ENCODE measurements at regions not wholly inside any gene's neighbourhood (a gene's known extent, or its start where the extent isn't known, plus 50 kb on each side); places are given as distances from the start of the nearest gene placed in this dataset.

- no peaks in the 10 kb centered on the region for H3K9me3 ChIP-seq (ENCODE audit: low read length)
- no peaks in the 10 kb centered on the region for H3K79me2 ChIP-seq (replicated peaks; ENCODE audit: insufficient read depth, low read length)
- no peak overlapping the region for H3K4me3 ChIP-seq (ENCODE audit: low read length)
- H3K27me3 ChIP-seq (ENCODE audit: insufficient read depth, low read depth, low read length): no peaks in the 10 kb centered on the region
- H3K9me2 ChIP-seq (ENCODE audit: insufficient read depth, low read length): no peaks in the 10 kb centered on the region
- H4K20me1 ChIP-seq (ENCODE audit: insufficient read depth): no peaks in the 10 kb centered on the region
- H3K4me2 ChIP-seq (ENCODE audit: low read length): no peak overlapping the region
- TF ChIP-seq, protein P1, sequence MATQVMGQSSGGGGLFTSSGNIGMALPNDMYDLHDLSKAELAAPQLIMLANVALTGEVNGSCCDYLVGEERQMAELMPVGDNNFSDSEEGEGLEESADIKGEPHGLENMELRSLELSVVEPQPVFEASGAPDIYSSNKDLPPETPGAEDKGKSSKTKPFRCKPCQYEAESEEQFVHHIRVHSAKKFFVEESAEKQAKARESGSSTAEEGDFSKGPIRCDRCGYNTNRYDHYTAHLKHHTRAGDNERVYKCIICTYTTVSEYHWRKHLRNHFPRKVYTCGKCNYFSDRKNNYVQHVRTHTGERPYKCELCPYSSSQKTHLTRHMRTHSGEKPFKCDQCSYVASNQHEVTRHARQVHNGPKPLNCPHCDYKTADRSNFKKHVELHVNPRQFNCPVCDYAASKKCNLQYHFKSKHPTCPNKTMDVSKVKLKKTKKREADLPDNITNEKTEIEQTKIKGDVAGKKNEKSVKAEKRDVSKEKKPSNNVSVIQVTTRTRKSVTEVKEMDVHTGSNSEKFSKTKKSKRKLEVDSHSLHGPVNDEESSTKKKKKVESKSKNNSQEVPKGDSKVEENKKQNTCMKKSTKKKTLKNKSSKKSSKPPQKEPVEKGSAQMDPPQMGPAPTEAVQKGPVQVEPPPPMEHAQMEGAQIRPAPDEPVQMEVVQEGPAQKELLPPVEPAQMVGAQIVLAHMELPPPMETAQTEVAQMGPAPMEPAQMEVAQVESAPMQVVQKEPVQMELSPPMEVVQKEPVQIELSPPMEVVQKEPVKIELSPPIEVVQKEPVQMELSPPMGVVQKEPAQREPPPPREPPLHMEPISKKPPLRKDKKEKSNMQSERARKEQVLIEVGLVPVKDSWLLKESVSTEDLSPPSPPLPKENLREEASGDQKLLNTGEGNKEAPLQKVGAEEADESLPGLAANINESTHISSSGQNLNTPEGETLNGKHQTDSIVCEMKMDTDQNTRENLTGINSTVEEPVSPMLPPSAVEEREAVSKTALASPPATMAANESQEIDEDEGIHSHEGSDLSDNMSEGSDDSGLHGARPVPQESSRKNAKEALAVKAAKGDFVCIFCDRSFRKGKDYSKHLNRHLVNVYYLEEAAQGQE (IDR thresholded peaks at IDR 0.05; ENCODE audit: borderline replicate concordance): no peak
- TF ChIP-seq TAF1 (IDR thresholded peaks at IDR 0.05; ENCODE audit: low read depth) (no peak), MXI1 (conservative IDR thresholded peaks at IDR 0.05; ENCODE audit: poor library complexity, severe bottlenecking) (no peak), EP300 (conservative IDR thresholded peaks at IDR 0.05; ENCODE audit: poor library complexity, severe bottlenecking) (no peak), EZH2 (IDR thresholded peaks at IDR 0.05; ENCODE audit: borderline replicate concordance, insufficient read depth, low read length, poor library complexity, severe bottlenecking) (no peak), POLR2AphosphoS5 (IDR thresholded peaks at IDR 0.05) (no peak), SMC3 (conservative IDR thresholded peaks at IDR 0.05; ENCODE audit: poor library complexity) (no peak), RAD21 (conservative IDR thresholded peaks at IDR 0.05) (no peak)
- TF ChIP-seq, protein P2, sequence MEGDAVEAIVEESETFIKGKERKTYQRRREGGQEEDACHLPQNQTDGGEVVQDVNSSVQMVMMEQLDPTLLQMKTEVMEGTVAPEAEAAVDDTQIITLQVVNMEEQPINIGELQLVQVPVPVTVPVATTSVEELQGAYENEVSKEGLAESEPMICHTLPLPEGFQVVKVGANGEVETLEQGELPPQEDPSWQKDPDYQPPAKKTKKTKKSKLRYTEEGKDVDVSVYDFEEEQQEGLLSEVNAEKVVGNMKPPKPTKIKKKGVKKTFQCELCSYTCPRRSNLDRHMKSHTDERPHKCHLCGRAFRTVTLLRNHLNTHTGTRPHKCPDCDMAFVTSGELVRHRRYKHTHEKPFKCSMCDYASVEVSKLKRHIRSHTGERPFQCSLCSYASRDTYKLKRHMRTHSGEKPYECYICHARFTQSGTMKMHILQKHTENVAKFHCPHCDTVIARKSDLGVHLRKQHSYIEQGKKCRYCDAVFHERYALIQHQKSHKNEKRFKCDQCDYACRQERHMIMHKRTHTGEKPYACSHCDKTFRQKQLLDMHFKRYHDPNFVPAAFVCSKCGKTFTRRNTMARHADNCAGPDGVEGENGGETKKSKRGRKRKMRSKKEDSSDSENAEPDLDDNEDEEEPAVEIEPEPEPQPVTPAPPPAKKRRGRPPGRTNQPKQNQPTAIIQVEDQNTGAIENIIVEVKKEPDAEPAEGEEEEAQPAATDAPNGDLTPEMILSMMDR (IDR thresholded peaks at IDR 0.05; ENCODE audit: poor library complexity, severe bottlenecking): no peak
- H3K27ac ChIP-seq (ENCODE audit: low read length): no peak overlapping the region
- H2AFZ ChIP-seq (ENCODE audit: low read depth, low read length): no peak overlapping the region
- H3K9ac ChIP-seq (ENCODE audit: low read length): no peak overlapping the region
- no peaks in the 10 kb centered on the region for H3F3A ChIP-seq (ENCODE audit: insufficient read depth, low read length, poor library complexity, severe bottlenecking)
- H3K36me3 ChIP-seq (ENCODE audit: insufficient read depth, low read length): no peaks in the 10 kb centered on the region
Measured at GRCh38 chr2:67917332-67918054, 145.3 kb downstream of the C1D start.

DNA sequence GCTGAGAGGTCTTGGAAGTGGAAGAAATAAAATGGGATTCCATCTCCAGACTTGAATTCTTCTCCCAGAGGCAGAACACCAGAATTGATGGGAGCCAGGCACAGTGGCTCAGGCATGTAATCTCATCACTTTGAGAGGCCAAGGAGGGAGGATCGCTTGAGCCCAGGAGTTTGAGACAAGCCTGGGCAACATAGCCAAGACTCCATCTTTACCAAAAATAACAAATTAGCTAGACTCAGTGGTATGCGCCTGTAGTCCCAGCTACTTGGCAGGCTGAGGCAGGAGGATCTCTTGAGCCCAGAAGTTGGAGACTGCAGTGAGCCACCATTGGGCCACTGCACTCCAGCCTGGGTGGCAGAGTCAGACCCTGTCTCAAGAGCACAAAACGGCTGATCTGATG is 144.3 kb downstream of the C1D start:
- Histone ChIP-seq H3K79me2 (replicated peaks; ENCODE audit: insufficient read depth, low read length) (no peaks in the 10 kb centered on the region), H3K4me2 (ENCODE audit: low read length) (no peak overlapping the region), H2AFZ (ENCODE audit: low read depth, low read length) (no peak overlapping the region), H3F3A (ENCODE audit: insufficient read depth, low read length, poor library complexity, severe bottlenecking) (no peaks in the 10 kb centered on the region), H3K4me3 (ENCODE audit: low read length) (no peak overlapping the region), H3K27me3 (ENCODE audit: insufficient read depth, low read depth, low read length) (no peaks in the 10 kb centered on the region), H3K36me3 (ENCODE audit: insufficient read depth, low read length) (no peaks in the 10 kb centered on the region), H3K9me2 (ENCODE audit: insufficient read depth, low read length) (no peaks in the 10 kb centered on the region), H3K9me3 (ENCODE audit: low read length) (no peaks in the 10 kb centered on the region), H3K9ac (ENCODE audit: low read length) (no peak overlapping the region), H4K20me1 (ENCODE audit: insufficient read depth) (no peaks in the 10 kb centered on the region), H3K27ac (ENCODE audit: low read length) (no peak overlapping the region)
- TF ChIP-seq MXI1 (conservative IDR thresholded peaks at IDR 0.05; ENCODE audit: poor library complexity, severe bottlenecking): no peak
- no peak for TF ChIP-seq EZH2 (IDR thresholded peaks at IDR 0.05; ENCODE audit: borderline replicate concordance, insufficient read depth, low read length, poor library complexity, severe bottlenecking)
- TF ChIP-seq, protein P1 (IDR thresholded peaks at IDR 0.05; ENCODE audit: borderline replicate concordance): no peak
- no peak for TF ChIP-seq EP300 (conservative IDR thresholded peaks at IDR 0.05; ENCODE audit: poor library complexity, severe bottlenecking)

Data from neural cell (in vitro differentiated cells).